AG09319 (cell line): ENCODE measurements at regions not wholly inside any gene's neighbourhood (a gene's known extent, or its start where the extent isn't known, plus 50 kb on each side); places are given as distances from the start of the nearest gene placed in this dataset.

ENCODE experiments used
- DNase-seq: peaks from one replicate; pipeline ENCODE4 v3.0.0-alpha.2; 2010; ENCODE audit warnings: low read depth; ENCODE audit errors: extremely low read depth
- TF ChIP-seq, protein P1 (sequence below): IDR thresholded peaks from 2 replicates; pipeline ENCODE4 v1.5.1; 2011; ENCODE audit warnings: low read depth, mild to moderate bottlenecking, inconsistent platforms, low read length, moderate library complexity

DNA sequence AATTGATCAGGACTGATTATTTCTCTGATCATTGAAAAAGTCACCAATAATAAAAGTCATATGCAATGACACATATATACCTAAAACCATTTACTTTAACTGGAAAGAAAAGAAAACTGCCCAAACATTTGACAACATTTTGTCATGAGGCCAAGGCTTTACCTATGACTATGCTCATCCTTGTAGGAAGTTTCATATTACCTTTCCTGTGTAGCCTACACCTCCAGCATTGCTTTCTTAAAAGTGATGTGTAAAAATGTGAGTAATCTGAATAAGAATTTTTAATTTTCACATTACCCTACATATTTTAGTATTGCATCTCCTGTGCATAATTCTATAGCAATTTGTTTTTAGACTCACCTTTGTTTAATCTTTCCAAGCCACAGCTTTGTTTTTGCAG is 419.8 kb upstream of the FIGN start:
- no peak for DNase-seq
- TF ChIP-seq, protein P1, sequence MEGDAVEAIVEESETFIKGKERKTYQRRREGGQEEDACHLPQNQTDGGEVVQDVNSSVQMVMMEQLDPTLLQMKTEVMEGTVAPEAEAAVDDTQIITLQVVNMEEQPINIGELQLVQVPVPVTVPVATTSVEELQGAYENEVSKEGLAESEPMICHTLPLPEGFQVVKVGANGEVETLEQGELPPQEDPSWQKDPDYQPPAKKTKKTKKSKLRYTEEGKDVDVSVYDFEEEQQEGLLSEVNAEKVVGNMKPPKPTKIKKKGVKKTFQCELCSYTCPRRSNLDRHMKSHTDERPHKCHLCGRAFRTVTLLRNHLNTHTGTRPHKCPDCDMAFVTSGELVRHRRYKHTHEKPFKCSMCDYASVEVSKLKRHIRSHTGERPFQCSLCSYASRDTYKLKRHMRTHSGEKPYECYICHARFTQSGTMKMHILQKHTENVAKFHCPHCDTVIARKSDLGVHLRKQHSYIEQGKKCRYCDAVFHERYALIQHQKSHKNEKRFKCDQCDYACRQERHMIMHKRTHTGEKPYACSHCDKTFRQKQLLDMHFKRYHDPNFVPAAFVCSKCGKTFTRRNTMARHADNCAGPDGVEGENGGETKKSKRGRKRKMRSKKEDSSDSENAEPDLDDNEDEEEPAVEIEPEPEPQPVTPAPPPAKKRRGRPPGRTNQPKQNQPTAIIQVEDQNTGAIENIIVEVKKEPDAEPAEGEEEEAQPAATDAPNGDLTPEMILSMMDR: no peak

DNA sequence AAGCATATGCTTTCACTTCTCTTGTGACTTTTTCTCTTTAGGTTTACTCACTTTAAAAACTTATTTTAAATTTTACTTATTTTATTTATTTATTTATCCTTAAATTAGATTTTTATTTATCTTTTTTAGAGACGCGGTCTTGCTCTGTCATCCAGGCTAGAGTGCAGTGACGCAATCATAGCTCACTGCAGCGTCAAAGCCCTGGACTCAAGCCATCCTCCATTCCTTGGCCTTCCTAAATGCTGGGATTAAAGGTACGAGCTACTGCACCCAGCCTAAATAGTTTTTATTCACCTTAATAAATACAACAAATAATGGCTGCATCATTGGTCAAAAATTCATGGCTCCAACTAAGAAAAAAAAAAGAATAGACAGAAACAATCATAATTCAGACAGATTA is 415.7 kb upstream of the FIGN start:
- TF ChIP-seq, protein P1: no peak

DNA sequence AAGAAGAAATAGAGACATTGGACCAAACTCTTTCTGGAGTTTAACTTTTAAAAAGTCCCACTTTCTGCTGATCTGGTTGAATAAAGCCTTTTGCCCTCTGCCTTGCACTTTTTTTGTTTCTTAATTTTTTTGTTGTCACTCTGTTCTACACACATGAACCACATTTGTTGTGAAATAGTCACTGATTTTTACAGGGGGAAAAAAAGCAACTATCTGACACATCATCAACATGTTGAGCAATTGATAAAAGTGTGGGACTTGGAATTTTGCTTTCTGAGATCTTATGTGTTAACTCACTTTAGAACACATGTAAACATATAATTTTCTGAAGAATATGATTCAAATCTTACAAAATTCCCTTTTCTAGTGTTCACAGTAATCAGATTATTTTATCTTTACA is 414.8 kb upstream of the FIGN start:
- no peak for DNase-seq
- TF ChIP-seq, protein P1: no peak

More for the DNA sequence above, 415.7 kb upstream of the FIGN start:
- DNase-seq: peak; percentile 3

DNA sequence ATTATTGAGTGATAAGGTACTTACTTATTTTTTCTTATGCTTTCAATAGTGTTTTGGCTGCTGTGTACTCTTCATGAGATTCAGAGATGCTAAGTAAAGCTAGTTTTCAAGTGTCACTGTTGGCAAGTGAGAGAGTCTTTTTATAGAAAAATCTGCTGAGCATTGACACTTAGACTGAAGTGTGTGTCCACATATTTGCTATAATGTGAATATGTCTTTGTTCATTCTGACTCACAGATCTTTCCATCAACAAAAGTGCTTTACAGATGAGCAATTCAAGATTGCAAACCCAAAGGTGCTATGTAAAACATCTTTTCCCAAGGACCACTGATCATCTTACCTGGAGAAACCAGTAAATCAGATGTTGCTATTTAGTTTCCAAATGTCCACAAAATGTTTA is 410.6 kb upstream of the FIGN start:
- no peak for DNase-seq
- TF ChIP-seq, protein P1: no peak

DNA sequence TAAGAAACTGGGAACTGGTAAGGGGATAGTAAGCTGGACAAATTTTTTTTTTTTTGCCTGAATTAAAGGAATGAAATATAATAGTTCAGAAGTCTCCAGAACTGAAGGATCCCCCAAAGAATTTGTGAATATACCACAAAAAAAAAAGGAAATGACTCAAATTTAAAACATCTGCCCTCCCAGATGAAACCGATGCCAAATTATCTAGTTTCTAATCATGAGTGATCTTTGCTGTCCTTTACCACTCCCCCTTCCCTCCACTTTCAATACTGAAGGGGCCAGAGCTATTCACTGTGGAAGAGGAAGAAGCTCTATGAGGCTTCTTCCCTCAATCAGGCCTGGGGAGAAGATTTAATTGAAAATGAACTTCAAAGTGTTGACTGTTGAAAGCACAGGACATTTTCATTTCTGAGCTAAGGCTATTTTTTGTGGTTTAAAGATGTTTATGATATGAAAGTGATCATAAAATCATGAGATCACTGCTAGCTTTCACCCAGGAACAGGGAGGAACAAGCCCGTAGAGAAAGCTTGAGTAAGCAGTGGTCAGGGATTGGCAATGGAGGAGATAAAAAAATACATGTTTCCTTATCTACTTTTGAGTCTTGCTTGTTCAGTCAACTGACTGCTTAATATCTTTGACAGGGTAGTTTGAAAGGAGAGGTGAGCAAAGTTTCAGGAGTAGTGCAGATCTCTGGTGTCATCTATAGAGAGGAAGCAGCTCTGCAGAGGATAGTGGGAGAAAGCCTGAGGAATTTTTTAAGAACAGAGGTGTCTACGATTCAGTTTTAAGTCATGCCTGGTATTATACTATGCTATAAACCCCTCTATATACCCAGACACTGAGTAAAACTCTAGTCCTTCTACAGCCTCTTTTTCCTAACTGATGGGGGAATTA is 409.5 kb upstream of the FIGN start:
- DNase-seq: no peak
- TF ChIP-seq, protein P1: no peak

DNA sequence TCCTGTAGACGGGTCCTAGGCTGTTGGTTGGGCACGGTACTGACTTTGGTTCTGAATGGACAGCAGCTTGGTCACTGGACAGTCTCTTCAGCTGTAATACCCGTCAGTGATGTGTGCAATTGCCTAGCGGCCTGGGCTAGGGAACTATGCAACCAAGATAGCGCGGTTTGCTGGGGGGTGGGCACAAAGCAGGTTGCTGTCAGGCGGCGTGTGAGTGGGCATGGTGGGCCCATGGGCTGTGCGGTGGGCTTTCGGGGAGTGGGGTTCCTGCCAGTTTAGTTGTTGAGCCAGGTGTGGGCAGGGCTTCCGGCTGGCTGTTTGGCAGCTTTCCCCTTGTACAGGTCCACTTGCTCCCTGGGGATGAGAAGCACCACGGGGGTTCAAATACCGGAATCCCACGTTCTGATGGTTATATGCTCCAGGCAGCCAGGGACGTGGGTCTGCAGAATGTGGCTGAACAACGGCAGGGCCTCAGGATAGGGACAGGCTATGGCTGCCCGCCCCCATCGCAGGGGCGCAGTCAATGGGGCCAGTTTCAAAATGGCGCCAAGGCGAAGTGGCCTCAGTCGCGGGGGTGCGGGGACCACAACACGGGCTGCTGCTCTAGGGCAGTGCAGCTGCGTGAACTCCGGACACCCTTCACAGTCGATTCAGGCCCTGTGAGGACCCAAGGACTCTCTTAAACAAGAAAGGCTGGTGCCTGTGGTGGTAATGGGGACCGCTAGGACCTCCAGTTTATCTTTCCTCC is 407.5 kb upstream of the FIGN start:
- TF ChIP-seq, protein P1: no peak
- no peak for DNase-seq

DNA sequence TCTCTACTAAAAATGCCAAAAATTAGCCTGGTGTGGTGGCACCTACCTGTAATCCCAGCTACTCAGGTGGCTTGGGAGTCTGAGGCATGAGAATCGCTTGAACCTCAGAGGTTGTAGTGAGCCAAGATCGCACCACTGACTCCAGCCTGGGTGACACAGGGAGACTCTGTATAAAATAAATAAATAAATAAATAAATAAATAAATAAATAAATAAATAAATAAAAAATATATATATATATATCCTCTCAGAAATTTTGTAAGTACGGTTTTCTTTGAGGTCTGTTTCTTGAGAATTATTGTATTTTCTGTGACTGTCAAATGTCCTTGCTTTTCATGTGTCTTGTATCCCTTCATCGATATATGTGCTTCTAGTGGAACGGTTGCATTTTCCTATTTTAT is 406.9 kb upstream of the FIGN start:
- DNase-seq: no peak
- TF ChIP-seq, protein P1: no peak
